Vagina (tissue), 2 donors: ENCODE measurements at regions not wholly inside any gene's neighbourhood (a gene's known extent, or its start where the extent isn't known, plus 50 kb on each side); places are given as distances from the start of the nearest gene placed in this dataset.

Experiments
- CTCF ChIP-seq, 3 experiments: fragments of 450-650 bp in 2 of 3; fragments of 200-600 bp in 1 of 3; sonication (generic) in 1 of 3; IDR thresholded peaks; one replicate each; pipeline ENCODE4 v1.5.1; 2017 to 2019; ENCODE audit warnings: antibody characterized with exemption in 3 of 3, mild to moderate bottlenecking in 2 of 3, moderate library complexity in 2 of 3
- POLR2AphosphoS5 ChIP-seq, 2 donors: sonication (generic); formaldehyde crosslinking; IDR thresholded peaks; one replicate each; pipeline ENCODE4 v1.9.0; 2017; ENCODE audit warnings: antibody characterized with exemption in 2 of 2, mild to moderate bottlenecking in 2 of 2, low read depth in 1 of 2; ENCODE audit not compliant: insufficient read depth in 1 of 2

- no peak for TF ChIP-seq POLR2AphosphoS5 (IDR thresholded peaks at IDR 0.05; ENCODE audit: insufficient read depth in 1 of 2, low read depth in 1 of 2)
- no peak for TF ChIP-seq CTCF (IDR thresholded peaks at IDR 0.05)
These were observed 64.0 kb upstream of the WSCD2 start for GRCh38 chr12:108065069-108065468.
